ENCODE measurements at regions not wholly inside any gene's neighbourhood (a gene's known extent, or its start where the extent isn't known, plus 50 kb on each side); places are given as distances from the start of the nearest gene placed in this dataset.
"Not testable (repeated sequence)": the region's sequence is repeated elsewhere in the genome, so short reads cannot be mapped to it uniquely, and the experiment has no call there.

GRCh38 chr22:22362936-22363335 lies 118.3 kb downstream of the VPREB1 start:
- Histone ChIP-seq H3K36me3 (ENCODE audit: low read depth) (no peaks in the 10 kb centered on the region), H3K4me3 (ENCODE audit: severe bottlenecking) (no peak overlapping the region), H3K27me3 (ENCODE audit: insufficient read depth, poor library complexity, severe bottlenecking) (peaks cover 3% of the 10 kb centered on the region), H3K27ac (ENCODE audit: poor library complexity, severe bottlenecking) (no peak overlapping the region), H3K9me3 (ENCODE audit: severe bottlenecking) (no peaks in the 10 kb centered on the region), H3K4me1 (ENCODE audit: insufficient read depth, poor library complexity, severe bottlenecking) (no peaks in the 10 kb centered on the region)
- DNase-seq (ENCODE audit: low spot score) = no peak
- ATAC-seq (ENCODE audit: low read depth) = no peak
- TF ChIP-seq CTCF (IDR thresholded peaks at IDR 0.05; ENCODE audit: poor library complexity, severe bottlenecking) = no peak

- Histone ChIP-seq H3K27ac (ENCODE audit: poor library complexity, severe bottlenecking) (no peak overlapping the region), H3K27me3 (ENCODE audit: insufficient read depth, poor library complexity, severe bottlenecking) (peaks cover 8% of the 10 kb centered on the region), H3K4me3 (ENCODE audit: severe bottlenecking) (no peak overlapping the region), H3K36me3 (ENCODE audit: low read depth) (no peaks in the 10 kb centered on the region), H3K4me1 (ENCODE audit: insufficient read depth, poor library complexity, severe bottlenecking) (no peaks in the 10 kb centered on the region), H3K9me3 (ENCODE audit: severe bottlenecking) (peaks cover 4% of the 10 kb centered on the region)
- no peak for ATAC-seq (ENCODE audit: low read depth)
- no peak for DNase-seq (ENCODE audit: low spot score)
- no peak for TF ChIP-seq CTCF (IDR thresholded peaks at IDR 0.05; ENCODE audit: poor library complexity, severe bottlenecking)
Observed at GRCh38 chr22:22364207-22364606, 119.6 kb downstream of the VPREB1 start.

- peaks cover 4% of the 10 kb centered on the region for H3K9me3 ChIP-seq (ENCODE audit: severe bottlenecking)
- DNase-seq (ENCODE audit: low spot score) (no peak), ATAC-seq (ENCODE audit: low read depth) (no peak)
- H3K36me3 ChIP-seq (ENCODE audit: low read depth) = no peaks in the 10 kb centered on the region
- H3K4me3 ChIP-seq (ENCODE audit: severe bottlenecking) = no peak overlapping the region
- no peaks in the 10 kb centered on the region for H3K4me1 ChIP-seq (ENCODE audit: insufficient read depth, poor library complexity, severe bottlenecking)
- H3K27ac ChIP-seq (ENCODE audit: poor library complexity, severe bottlenecking) = no peak overlapping the region
- TF ChIP-seq CTCF (IDR thresholded peaks at IDR 0.05; ENCODE audit: poor library complexity, severe bottlenecking) = no peak
- H3K27me3 ChIP-seq (ENCODE audit: insufficient read depth, poor library complexity, severe bottlenecking) = peaks cover 8% of the 10 kb centered on the region
Observed at GRCh38 chr22:22366537-22366936, 122.0 kb downstream of the VPREB1 start.

- Histone ChIP-seq H3K4me1 (ENCODE audit: insufficient read depth, poor library complexity, severe bottlenecking) (no peaks in the 10 kb centered on the region), H3K27ac (ENCODE audit: poor library complexity, severe bottlenecking) (no peak overlapping the region), H3K27me3 (ENCODE audit: insufficient read depth, poor library complexity, severe bottlenecking) (peaks cover 6% of the 10 kb centered on the region), H3K9me3 (ENCODE audit: severe bottlenecking) (peaks cover 4% of the 10 kb centered on the region), H3K36me3 (ENCODE audit: low read depth) (no peaks in the 10 kb centered on the region), H3K4me3 (ENCODE audit: severe bottlenecking) (no peak overlapping the region)
- TF ChIP-seq CTCF (IDR thresholded peaks at IDR 0.05; ENCODE audit: poor library complexity, severe bottlenecking) = no peak
- ATAC-seq (ENCODE audit: low read depth) = no peak
- DNase-seq (ENCODE audit: low spot score) = no peak
Observed at GRCh38 chr22:22368516-22368915, 123.9 kb downstream of the VPREB1 start.

- not testable (repeated sequence) for H3K9me3 ChIP-seq (ENCODE audit: severe bottlenecking); ATAC-seq (ENCODE audit: low read depth); DNase-seq (ENCODE audit: low spot score); H3K4me3 ChIP-seq (ENCODE audit: severe bottlenecking); H3K27ac ChIP-seq (ENCODE audit: poor library complexity, severe bottlenecking); H3K36me3 ChIP-seq (ENCODE audit: low read depth); H3K27me3 ChIP-seq (ENCODE audit: insufficient read depth, poor library complexity, severe bottlenecking); H3K4me1 ChIP-seq (ENCODE audit: insufficient read depth, poor library complexity, severe bottlenecking)
Observed at GRCh38 chr22:22369219-22369963, 124.8 kb downstream of the VPREB1 start.

All from RWPE2 (cell line).